ENCODE measurements at regions not wholly inside any gene's neighbourhood (a gene's known extent, or its start where the extent isn't known, plus 50 kb on each side); places are given as distances from the start of the nearest gene placed in this dataset.

DNA sequence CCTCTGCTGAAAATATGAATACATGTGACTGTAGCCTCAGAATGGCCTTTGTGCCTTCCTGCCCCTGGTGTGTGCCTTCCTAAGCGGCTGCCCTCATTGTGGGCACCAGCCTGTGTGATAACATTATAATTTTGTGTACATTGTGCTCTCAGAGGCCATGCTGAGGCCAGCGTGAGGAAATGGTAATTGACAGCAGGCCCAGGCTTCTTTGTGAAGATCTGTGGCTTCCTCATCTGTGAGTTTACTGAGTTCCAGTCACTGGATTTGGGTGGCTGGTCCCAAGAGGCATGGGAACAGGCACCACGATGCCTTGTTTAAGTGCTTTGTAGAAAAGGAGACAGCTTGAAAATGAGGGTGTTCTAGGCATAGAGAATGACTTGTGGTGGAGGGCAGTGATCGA lies 389.3 kb downstream of the OMA1 start:
- TF ChIP-seq TAF1 (IDR thresholded peaks at IDR 0.05; ENCODE audit: low read depth, low read length) (no peak), POLR2AphosphoS5 (IDR thresholded peaks at IDR 0.05; ENCODE audit: low read depth, low read length) (no peak), POLR2A (IDR thresholded peaks at IDR 0.05; ENCODE audit: low read depth, low read length) (no peak), POU2F2 (IDR thresholded peaks at IDR 0.05; ENCODE audit: low read depth, low read length) (no peak)
